ENCODE measurements at regions not wholly inside any gene's neighbourhood (a gene's known extent, or its start where the extent isn't known, plus 50 kb on each side); places are given as distances from the start of the nearest gene placed in this dataset.

DNA sequence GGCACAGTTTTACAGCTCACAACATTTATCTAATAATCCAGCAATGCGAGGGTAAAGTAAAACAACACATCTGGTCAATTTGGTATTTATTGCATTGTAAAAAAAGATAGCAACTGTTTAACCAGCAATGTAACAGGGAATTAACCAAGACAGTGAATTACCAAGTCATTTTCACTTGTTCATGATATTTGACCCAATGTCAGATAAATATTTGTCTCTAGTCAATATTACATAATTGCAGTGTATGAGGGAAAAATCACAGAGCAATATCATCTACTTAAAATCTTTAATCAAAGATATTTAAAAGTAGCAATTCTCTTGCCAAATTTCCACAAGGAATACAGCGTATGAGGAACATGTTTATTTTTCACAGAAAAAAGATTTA is 1265.1 kb upstream of the CHAC2 start:
- TF ChIP-seq CTCF (conservative IDR thresholded peaks at IDR 0.05): no peak
- TF ChIP-seq EZH2 (IDR thresholded peaks at IDR 0.05; ENCODE audit: low read depth): no peak

Data from PC-9 (cell line).